ENCODE measurements at regions not wholly inside any gene's neighbourhood (a gene's known extent, or its start where the extent isn't known, plus 50 kb on each side); places are given as distances from the start of the nearest gene placed in this dataset.

DNA sequence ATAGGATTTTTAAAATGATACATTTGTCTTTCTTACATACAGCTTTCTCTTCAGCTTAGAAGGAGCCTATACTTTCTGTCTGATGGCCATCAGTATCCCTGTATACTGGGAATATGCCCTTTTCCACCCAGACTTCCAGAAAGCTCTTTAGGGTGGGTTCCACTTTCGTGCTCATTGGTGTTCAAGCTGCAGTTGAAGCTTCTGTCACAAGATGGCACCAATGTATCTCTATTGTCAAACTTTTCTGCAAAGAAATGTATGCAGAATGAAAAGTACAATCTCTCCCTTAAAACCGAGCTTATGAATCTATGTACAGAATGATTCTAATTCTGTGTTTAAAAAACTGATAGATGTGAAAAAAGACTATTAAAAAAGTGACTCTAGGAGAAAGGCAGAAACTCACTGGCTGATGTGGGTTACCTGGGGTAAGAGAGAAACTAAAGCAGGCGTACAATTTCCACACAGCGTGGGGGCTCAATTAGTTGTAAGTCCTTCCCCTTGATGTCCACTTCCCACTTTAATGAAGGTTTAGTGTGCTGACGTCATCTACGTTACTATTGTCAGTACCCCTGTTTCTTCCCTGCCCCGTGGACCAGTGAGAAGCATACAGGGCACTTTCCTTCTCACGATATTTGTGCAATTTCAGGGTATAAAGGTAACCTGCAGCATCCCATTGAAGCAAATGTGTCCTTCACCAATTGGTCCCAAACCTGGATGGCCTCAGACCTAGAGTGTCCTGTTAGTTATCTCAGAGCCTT is 57.3 kb upstream of the TCEAL2 start:
- no peaks in the 10 kb centered on the region for H3K27me3 ChIP-seq
- TF ChIP-seq POLR2AphosphoS5 (IDR thresholded peaks at IDR 0.05), result no peak
- TF ChIP-seq, protein P1, sequence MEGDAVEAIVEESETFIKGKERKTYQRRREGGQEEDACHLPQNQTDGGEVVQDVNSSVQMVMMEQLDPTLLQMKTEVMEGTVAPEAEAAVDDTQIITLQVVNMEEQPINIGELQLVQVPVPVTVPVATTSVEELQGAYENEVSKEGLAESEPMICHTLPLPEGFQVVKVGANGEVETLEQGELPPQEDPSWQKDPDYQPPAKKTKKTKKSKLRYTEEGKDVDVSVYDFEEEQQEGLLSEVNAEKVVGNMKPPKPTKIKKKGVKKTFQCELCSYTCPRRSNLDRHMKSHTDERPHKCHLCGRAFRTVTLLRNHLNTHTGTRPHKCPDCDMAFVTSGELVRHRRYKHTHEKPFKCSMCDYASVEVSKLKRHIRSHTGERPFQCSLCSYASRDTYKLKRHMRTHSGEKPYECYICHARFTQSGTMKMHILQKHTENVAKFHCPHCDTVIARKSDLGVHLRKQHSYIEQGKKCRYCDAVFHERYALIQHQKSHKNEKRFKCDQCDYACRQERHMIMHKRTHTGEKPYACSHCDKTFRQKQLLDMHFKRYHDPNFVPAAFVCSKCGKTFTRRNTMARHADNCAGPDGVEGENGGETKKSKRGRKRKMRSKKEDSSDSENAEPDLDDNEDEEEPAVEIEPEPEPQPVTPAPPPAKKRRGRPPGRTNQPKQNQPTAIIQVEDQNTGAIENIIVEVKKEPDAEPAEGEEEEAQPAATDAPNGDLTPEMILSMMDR (IDR thresholded peaks at IDR 0.05), result peak in 4 of 6 experiments; percentile 28 to 37 (median 35)
- TF ChIP-seq POLR2A (IDR thresholded peaks at IDR 0.05), result no peak
- H3K27ac ChIP-seq, result no peak overlapping the region
- WGBS, 2 donors, result 46 to 60% methylated on average over 8 of the region's 8 CpGs
- DNase-seq, result no peak
- H3K9me3 ChIP-seq, result peaks cover 0 to 8% (median 0%) of the 10 kb centered on the region in 4 donors
- H3K4me1 ChIP-seq, result no peaks in the 10 kb centered on the region
- no peak overlapping the region for H3K4me3 ChIP-seq
- ATAC-seq (ENCODE audit: low FRiP score in 2 of 2), result no peak
- H3K36me3 ChIP-seq, result no peaks in the 10 kb centered on the region

DNA sequence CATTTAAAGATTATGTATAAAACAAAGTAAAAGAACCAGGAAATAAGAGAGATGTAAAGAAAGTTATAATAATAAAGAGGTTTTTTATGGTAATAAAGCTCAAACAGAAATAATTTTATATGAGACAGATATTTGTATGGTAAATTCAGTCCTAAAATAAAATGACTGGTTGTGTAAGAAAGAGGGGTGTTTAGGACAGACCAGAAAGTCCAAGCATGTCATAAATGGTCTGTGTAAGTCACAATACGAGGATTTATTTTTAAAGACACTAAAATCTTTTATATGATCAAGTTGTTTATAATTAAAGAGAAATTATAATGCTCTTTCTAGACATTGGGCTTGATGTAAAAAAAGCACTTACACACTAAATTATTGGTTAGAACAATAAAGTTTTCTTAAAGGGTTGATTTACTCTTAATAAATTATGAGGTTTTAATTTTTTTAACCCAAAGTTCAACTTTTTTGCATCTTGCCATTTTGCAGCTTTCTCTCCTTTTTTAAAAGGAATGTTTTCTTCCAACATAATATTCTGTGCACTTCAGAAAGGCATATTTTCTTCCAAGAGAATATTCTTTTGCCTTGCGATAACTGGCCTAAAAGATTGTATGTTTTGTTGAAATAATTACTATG is 61.9 kb upstream of the TCEAL2 start:
- DNase-seq (no peak), ATAC-seq (ENCODE audit: low FRiP score in 2 of 2) (no peak)
- Histone ChIP-seq H3K36me3 (no peaks in the 10 kb centered on the region), H3K9me3 (peaks cover 0 to 8% (median 0%) of the 10 kb centered on the region in 4 donors), H3K27me3 (no peaks in the 10 kb centered on the region), H3K4me1 (no peaks in the 10 kb centered on the region), H3K4me3 (no peak overlapping the region), H3K27ac (no peak overlapping the region)
- TF ChIP-seq, protein P1 (IDR thresholded peaks at IDR 0.05), result no peak
- TF ChIP-seq POLR2A (IDR thresholded peaks at IDR 0.05) (no peak), POLR2AphosphoS5 (IDR thresholded peaks at IDR 0.05) (no peak), EP300 (IDR thresholded peaks at IDR 0.05) (no peak)
- 84 to 88% methylated on average over 2 of the region's 2 CpGs for WGBS, 2 donors

DNA sequence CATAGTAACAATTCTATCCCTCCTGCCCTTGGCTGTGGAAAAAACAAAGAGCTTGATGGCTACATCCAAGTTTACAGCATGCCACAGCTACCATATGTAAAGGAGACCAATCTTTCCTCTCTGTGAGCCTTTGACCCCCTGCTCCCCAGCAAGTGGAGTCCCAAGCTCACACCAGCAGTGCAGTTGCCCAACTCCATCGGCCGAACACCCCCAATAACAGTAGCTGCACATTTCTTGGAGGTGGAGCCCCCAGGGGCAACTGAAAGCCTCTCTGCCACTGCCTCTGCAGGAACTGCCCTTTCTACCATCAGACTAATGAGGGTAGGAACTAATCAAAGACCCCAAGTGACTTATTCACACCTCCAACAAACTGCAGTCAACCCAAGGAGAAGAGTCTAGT is 81.0 kb upstream of the TCEAL2 start:
- H3K36me3 ChIP-seq, result no peaks in the 10 kb centered on the region
- H3K4me1 ChIP-seq, result no peaks in the 10 kb centered on the region
- no peak for DNase-seq
- no peaks in the 10 kb centered on the region for H3K27me3 ChIP-seq
- TF ChIP-seq, protein P1 (IDR thresholded peaks at IDR 0.05), result no peak
- TF ChIP-seq POLR2A (IDR thresholded peaks at IDR 0.05) (no peak), POLR2AphosphoS5 (IDR thresholded peaks at IDR 0.05) (no peak), EP300 (IDR thresholded peaks at IDR 0.05) (no peak)
- WGBS, 2 donors, result 88% methylated on average over 2 of the region's 2 CpGs; no CpG with 5 or more reads in 1 of the 2 donors
- H3K4me3 ChIP-seq, result no peak overlapping the region
- H3K27ac ChIP-seq, result no peak overlapping the region
- H3K9me3 ChIP-seq, result no peaks in the 10 kb centered on the region
- no peak for ATAC-seq (ENCODE audit: low FRiP score in 2 of 2)

DNA sequence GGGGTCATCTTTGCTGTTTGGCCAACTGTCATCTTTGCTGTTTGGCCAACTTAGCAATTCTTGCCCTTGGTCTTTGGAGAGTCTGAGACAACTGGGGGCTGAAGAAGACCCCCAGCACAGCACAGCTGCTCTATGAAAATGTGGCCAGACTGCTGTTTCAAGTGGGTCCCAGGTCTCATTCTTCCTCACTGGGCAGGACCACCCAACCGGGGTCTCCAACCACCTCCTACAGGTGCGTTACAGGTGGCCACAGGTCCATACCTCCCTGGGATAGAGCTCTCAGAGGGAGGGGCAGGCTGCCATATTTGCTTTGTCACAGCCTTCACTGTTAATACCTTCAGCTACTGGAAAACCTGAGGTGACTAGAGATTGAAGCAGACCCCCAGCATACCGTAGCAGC is 82.1 kb upstream of the TCEAL2 start:
- no peak overlapping the region for H3K4me3 ChIP-seq
- H3K9me3 ChIP-seq, result no peaks in the 10 kb centered on the region
- no peaks in the 10 kb centered on the region for H3K27me3 ChIP-seq
- ATAC-seq (ENCODE audit: low FRiP score in 2 of 2), result no peak
- H3K27ac ChIP-seq, result no peak overlapping the region
- no peaks in the 10 kb centered on the region for H3K36me3 ChIP-seq
- no peaks in the 10 kb centered on the region for H3K4me1 ChIP-seq
- no peak for DNase-seq
- WGBS, 2 donors, result 75% methylated on average over 3 of the region's 3 CpGs; no CpG with 5 or more reads in 1 of the 2 donors
- TF ChIP-seq EP300 (IDR thresholded peaks at IDR 0.05) (no peak), POLR2AphosphoS5 (IDR thresholded peaks at IDR 0.05) (no peak), POLR2A (IDR thresholded peaks at IDR 0.05) (no peak)
- TF ChIP-seq, protein P1 (IDR thresholded peaks at IDR 0.05), result no peak

Measured in upper lobe of left lung (tissue), 6 donors.